HepG2 (cell line): ENCODE measurements at regions not wholly inside any gene's neighbourhood (a gene's known extent, or its start where the extent isn't known, plus 50 kb on each side); places are given as distances from the start of the nearest gene placed in this dataset.

Experiments used
- HNRNPK ChIP-seq: fragments of 200-400 bp; formaldehyde crosslinking; IDR thresholded peaks from 2 replicates; pipeline ENCODE4 v1.6.1; 2018; ENCODE audit warnings: low read length, low read depth, moderate library complexity, mild to moderate bottlenecking; ENCODE audit not compliant: poor library complexity, severe bottlenecking
- SCMH1 ChIP-seq: sonication (generic); formaldehyde crosslinking; IDR thresholded peaks from 2 replicates; pipeline ENCODE4 v1.9.0; 2021; ENCODE audit warnings: missing genetic modification reagents, mild to moderate bottlenecking, borderline replicate concordance
- STAT5B ChIP-seq: sonication (generic); formaldehyde crosslinking; IDR thresholded peaks from 2 replicates; pipeline ENCODE4 v1.4.0; 2020; ENCODE audit warnings: missing genetic modification reagents
- ZKSCAN5 ChIP-seq: sonication (generic); formaldehyde crosslinking; IDR thresholded peaks from 2 replicates; pipeline ENCODE4 v1.5.1; 2020; ENCODE audit warnings: mild to moderate bottlenecking, missing genetic modification reagents
- ZNF484 ChIP-seq: sonication (generic); formaldehyde crosslinking; IDR thresholded peaks from 2 replicates; pipeline ENCODE4 v1.5.1; 2020; ENCODE audit warnings: mild to moderate bottlenecking, low read depth, missing genetic modification reagents, borderline replicate concordance
- ZNF562 ChIP-seq: sonication (generic); formaldehyde crosslinking; IDR thresholded peaks from 2 replicates; pipeline ENCODE4 v1.8.0; 2022; ENCODE audit warnings: missing genetic modification reagents, borderline replicate concordance
- ZNF720 ChIP-seq: sonication (generic); formaldehyde crosslinking; IDR thresholded peaks from 2 replicates; pipeline ENCODE4 v1.4.0; 2020; ENCODE audit warnings: missing genetic modification reagents
- TF ChIP-seq, protein P1 (sequence below): sonication (generic); formaldehyde crosslinking; conservative IDR thresholded peaks from 2 replicates; pipeline ENCODE4 v1.8.0; 2022; ENCODE audit warnings: mild to moderate bottlenecking, moderate library complexity, missing genetic modification reagents
- TF ChIP-seq, protein P2 (sequence below): sonication (generic); formaldehyde crosslinking; IDR thresholded peaks from 2 replicates; pipeline ENCODE4 v1.5.1; 2020; ENCODE audit warnings: missing genetic modification reagents, mild to moderate bottlenecking, borderline replicate concordance
- TF ChIP-seq, protein P3 (sequence below): sonication (generic); formaldehyde crosslinking; IDR thresholded peaks from 2 replicates; pipeline ENCODE4 v1.4.0; 2020; ENCODE audit warnings: missing genetic modification reagents
- TF ChIP-seq, protein P4 (sequence below): IDR thresholded peaks from 2 replicates; pipeline ENCODE4 v1.6.1; 2016; ENCODE audit warnings: missing biosample characterization, missing genetic modification reagents, low read depth

DNA sequence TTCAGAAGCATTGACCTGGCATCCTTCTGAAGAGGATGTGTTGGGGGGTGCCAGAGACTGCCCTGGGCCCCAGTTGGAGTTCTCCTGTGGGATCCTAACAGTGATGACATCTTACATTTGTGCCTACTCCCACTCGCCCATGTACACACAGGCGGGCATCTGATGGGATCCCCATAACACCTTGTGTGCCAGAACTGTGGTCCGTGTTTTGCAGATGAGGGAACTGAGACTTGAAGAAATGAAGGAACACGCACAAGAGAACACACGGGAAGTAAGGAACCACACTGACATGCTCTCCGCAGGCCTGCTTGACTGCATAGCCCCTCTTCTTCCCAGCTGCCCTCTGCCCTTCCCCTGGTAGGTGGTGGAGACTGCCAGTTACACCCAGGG lies 255.3 kb downstream of the MYCN start (continued):
- TF ChIP-seq, protein P1, sequence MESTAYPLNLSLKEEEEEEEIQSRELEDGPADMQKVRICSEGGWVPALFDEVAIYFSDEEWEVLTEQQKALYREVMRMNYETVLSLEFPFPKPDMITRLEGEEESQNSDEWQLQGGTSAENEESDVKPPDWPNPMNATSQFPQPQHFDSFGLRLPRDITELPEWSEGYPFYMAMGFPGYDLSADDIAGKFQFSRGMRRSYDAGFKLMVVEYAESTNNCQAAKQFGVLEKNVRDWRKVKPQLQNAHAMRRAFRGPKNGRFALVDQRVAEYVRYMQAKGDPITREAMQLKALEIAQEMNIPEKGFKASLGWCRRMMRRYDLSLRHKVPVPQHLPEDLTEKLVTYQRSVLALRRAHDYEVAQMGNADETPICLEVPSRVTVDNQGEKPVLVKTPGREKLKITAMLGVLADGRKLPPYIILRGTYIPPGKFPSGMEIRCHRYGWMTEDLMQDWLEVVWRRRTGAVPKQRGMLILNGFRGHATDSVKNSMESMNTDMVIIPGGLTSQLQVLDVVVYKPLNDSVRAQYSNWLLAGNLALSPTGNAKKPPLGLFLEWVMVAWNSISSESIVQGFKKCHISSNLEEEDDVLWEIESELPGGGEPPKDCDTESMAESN (CRISPR knock-in tag): no peak
- TF ChIP-seq, protein P2, sequence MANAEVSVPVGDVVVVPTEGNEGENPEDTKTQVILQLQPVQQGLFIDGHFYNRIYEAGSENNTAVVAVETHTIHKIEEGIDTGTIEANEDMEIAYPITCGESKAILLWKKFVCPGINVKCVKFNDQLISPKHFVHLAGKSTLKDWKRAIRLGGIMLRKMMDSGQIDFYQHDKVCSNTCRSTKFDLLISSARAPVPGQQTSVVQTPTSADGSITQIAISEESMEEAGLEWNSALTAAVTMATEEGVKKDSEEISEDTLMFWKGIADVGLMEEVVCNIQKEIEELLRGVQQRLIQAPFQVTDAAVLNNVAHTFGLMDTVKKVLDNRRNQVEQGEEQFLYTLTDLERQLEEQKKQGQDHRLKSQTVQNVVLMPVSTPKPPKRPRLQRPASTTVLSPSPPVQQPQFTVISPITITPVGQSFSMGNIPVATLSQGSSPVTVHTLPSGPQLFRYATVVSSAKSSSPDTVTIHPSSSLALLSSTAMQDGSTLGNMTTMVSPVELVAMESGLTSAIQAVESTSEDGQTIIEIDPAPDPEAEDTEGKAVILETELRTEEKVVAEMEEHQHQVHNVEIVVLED: no peak
- no peak for TF ChIP-seq ZKSCAN5 (CRISPR knock-in tag)
- TF ChIP-seq, protein P3, sequence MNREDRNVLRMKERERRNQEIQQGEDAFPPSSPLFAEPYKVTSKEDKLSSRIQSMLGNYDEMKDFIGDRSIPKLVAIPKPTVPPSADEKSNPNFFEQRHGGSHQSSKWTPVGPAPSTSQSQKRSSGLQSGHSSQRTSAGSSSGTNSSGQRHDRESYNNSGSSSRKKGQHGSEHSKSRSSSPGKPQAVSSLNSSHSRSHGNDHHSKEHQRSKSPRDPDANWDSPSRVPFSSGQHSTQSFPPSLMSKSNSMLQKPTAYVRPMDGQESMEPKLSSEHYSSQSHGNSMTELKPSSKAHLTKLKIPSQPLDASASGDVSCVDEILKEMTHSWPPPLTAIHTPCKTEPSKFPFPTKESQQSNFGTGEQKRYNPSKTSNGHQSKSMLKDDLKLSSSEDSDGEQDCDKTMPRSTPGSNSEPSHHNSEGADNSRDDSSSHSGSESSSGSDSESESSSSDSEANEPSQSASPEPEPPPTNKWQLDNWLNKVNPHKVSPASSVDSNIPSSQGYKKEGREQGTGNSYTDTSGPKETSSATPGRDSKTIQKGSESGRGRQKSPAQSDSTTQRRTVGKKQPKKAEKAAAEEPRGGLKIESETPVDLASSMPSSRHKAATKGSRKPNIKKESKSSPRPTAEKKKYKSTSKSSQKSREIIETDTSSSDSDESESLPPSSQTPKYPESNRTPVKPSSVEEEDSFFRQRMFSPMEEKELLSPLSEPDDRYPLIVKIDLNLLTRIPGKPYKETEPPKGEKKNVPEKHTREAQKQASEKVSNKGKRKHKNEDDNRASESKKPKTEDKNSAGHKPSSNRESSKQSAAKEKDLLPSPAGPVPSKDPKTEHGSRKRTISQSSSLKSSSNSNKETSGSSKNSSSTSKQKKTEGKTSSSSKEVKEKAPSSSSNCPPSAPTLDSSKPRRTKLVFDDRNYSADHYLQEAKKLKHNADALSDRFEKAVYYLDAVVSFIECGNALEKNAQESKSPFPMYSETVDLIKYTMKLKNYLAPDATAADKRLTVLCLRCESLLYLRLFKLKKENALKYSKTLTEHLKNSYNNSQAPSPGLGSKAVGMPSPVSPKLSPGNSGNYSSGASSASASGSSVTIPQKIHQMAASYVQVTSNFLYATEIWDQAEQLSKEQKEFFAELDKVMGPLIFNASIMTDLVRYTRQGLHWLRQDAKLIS: no peak
- TF ChIP-seq ZNF562 (CRISPR knock-in tag): no peak
- TF ChIP-seq ZNF720 (CRISPR knock-in tag): no peak
- no peak for TF ChIP-seq SCMH1 (CRISPR knock-in tag)
- no peak for TF ChIP-seq HNRNPK
- TF ChIP-seq, protein P4, sequence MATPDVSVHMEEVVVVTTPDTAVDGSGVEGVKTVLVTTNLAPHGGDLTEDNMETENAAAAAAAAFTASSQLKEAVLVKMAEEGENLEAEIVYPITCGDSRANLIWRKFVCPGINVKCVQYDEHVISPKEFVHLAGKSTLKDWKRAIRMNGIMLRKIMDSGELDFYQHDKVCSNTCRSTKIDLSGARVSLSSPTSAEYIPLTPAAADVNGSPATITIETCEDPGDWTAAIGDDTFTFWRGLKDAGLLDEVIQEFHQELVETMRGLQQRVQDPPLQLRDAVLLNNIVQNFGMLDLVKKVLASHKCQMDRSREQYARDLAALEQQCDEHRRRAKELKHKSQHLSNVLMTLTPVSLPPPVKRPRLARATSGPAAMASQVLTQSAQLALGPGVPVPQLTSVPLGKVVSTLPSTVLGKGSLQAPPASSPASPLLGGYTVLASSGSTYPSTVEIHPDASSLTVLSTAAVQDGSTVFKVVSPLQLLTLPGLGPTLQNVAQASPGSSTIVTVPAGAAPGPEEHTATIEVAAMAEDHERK (CRISPR knock-in tag): no peak
- no peak for TF ChIP-seq ZNF484 (CRISPR knock-in tag)
- no peak for TF ChIP-seq STAT5B (CRISPR knock-in tag)
